ENCODE measurements at regions not wholly inside any gene's neighbourhood (a gene's known extent, or its start where the extent isn't known, plus 50 kb on each side); places are given as distances from the start of the nearest gene placed in this dataset.

- H3K4me2 ChIP-seq (ENCODE audit: low read length), result no peak overlapping the region
- TF ChIP-seq CTCF (IDR thresholded peaks at IDR 0.05 in 2 of 3, conservative IDR thresholded peaks at IDR 0.05 in 1 of 3; ENCODE audit: borderline replicate concordance in 1 of 3, insufficient read depth in 1 of 3, low read depth in 2 of 3, low read length in 2 of 3), result no peak
- no peak for TF ChIP-seq RAD21 (IDR thresholded peaks at IDR 0.05; ENCODE audit: low read depth)
- no peak for TF ChIP-seq EGR1 (IDR thresholded peaks at IDR 0.05; ENCODE audit: low read depth)
- TF ChIP-seq CEBPB (IDR thresholded peaks at IDR 0.05; ENCODE audit: low read depth), result no peak
- TF ChIP-seq REST (IDR thresholded peaks at IDR 0.05; ENCODE audit: low read depth), result no peak
- TF ChIP-seq JUND (IDR thresholded peaks at IDR 0.05), result no peak
- TF ChIP-seq ZBTB33 (IDR thresholded peaks at IDR 0.05; ENCODE audit: extremely low read depth, insufficient replicate concordance, low read length), result no peak
- no peaks in the 10 kb centered on the region for H3K36me3 ChIP-seq (ENCODE audit: control insufficient read depth in 1 of 2, insufficient read depth in 2 of 2, low read length in 2 of 2)
- ChIA-PET POLR2A (no interaction called here), RAD21 (ENCODE audit: low non-redundant PET in 1 of 2, low total read pairs in 2 of 2, uncharacterized antibody in 2 of 2, unreplicated experiment in 2 of 2) (no interaction called here), CTCF (no interaction called here)
- no peaks in the 10 kb centered on the region for H3K9me2 ChIP-seq (ENCODE audit: insufficient read depth)
- no peaks in the 10 kb centered on the region for H3K79me2 ChIP-seq (ENCODE audit: insufficient read depth, low read length)
- peaks cover 6% of the 10 kb centered on the region; the same call in 1 of the 2 replicates for H3K27me3 ChIP-seq (ENCODE audit: insufficient read depth, low read length)
- H3K9ac ChIP-seq (ENCODE audit: low read length), result no peak overlapping the region
- BruUV-seq (replicated peaks), result no TSS peak
- H3K9me3 ChIP-seq (ENCODE audit: control insufficient read depth in 1 of 2, insufficient read depth in 1 of 2, low read depth in 1 of 2, low read length in 2 of 2), result no peaks in the 10 kb centered on the region
- H3K4me3 ChIP-seq (replicated peaks in 1 of 2; ENCODE audit: low read depth in 1 of 2, low read length in 2 of 2), result no peak overlapping the region
- intact Hi-C loops (cut with micrococcal nuclease), result no loop called here
- ATAC-seq (no peak), DNase-seq (ENCODE audit: low read depth, low spot score) (no peak)
- H3K4me1 ChIP-seq (ENCODE audit: control insufficient read depth in 1 of 2, insufficient read depth in 2 of 2, low read length in 2 of 2), result no peaks in the 10 kb centered on the region
- no peaks in the 10 kb centered on the region for H4K20me1 ChIP-seq (ENCODE audit: insufficient read depth)
- H3K27ac ChIP-seq (ENCODE audit: low read depth, low read length), result no peak overlapping the region
- no peak overlapping the region for H2AFZ ChIP-seq (ENCODE audit: low read depth, low read length, poor library complexity, severe bottlenecking)
Measured at GRCh38 chr10:117830205-117830604, 216.5 kb downstream of the RAB11FIP2 start.
